Activated CD4-positive, alpha-beta T cell treated with anti-CD3 and anti-CD28 coated beads for 4 hours (primary cell): ENCODE measurements at regions not wholly inside any gene's neighbourhood (a gene's known extent, or its start where the extent isn't known, plus 50 kb on each side); places are given as distances from the start of the nearest gene placed in this dataset.
"Not testable (repeated sequence)": the region's sequence is repeated elsewhere in the genome, so short reads cannot be mapped to it uniquely, and the experiment has no call there.

Experiments
- DNase-seq, 2 donors: peaks; one replicate each; pipeline ENCODE4 v3.0.0-alpha.2; 2020

- DNase-seq, result no peak
Measured at GRCh38 chr3:29152379-29152778, 128.5 kb upstream of the RBMS3 start.

DNA sequence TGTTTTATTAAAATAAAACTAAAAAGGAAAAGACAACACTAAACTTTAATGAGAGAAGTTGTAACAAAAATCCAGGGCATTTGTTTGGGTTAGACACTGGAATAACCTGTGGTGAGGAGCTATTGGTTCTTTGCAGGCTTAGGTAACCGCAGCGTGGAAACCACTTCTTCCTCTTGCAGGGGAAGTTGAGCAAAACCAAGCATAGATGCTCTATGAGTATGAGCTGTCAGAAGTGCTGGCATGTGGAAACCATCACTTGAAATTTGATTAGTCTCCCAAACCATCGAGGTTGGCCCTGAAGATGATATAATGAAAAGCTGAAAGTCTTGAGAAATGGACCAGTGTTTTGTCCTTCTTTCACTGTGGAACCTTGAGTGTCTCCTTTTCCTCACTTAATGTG, 127.1 kb upstream of the RBMS3 start:
- DNase-seq, result no peak

DNA sequence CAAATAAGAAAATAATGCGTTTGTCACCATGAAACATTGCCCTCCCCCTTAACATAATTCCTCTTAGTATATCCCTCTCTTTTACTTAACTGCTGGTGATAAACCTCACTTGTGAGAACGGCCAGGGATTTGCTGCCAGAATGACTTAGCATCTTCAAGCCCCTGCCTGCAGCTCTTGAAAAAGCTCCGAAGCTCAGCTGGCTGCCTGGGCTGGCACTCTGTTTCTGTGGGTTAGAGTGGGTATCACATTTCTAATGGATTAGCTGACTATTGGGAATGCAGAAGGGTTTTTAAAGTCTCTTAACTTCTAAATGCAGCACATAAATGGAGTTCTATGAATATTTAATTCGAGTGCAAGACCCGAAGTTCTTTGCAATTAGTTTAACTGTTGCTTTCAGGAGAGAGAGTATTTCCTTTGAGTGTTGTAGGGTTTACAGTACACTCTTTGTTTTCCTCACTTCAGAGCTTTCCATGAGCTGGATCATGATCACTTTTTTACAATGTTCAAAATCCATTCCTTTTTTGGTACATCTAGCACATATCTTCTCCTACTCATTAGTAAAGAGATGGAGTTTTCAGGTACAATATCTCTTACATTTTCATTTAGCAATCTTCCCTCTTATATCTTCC, 124.7 kb upstream of the RBMS3 start:
- no peak for DNase-seq

DNA sequence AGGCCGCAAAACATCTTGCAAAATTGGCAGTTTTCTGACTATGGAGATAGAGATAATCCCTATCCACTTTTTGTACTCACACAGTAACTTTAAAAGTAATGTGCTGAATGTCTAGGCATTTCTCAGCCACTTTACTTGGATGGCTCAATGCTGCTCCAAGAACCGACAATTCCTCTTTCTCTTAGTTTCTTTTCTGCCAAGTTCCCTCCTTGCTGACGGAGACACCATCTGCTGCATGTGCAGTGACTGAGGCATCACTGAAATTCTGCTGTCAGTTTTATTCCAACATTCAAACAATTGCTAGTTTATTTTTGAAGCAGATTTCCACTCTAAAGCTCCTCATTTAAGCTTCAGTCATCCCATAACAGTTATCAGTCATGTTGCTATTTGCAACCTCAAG, 116.0 kb upstream of the RBMS3 start:
- no peak for DNase-seq

DNA sequence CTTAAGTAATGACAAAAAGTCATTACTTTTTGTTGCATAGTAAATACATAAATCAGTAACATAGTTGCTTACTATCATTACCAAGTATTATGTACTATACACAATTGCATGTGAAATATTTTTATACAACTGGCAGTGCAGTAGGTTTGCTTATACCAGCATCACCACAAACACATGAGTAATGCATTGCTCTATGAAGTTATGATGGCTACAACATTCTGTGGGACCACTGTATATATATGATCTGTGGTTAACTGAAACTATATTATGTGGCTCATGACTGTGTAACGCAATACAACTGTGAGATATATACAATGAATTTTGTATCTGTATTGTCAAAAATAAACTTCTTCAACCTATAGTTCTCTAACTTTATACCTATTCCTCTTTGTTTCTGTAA, 113.7 kb upstream of the RBMS3 start:
- no peak for DNase-seq

DNA sequence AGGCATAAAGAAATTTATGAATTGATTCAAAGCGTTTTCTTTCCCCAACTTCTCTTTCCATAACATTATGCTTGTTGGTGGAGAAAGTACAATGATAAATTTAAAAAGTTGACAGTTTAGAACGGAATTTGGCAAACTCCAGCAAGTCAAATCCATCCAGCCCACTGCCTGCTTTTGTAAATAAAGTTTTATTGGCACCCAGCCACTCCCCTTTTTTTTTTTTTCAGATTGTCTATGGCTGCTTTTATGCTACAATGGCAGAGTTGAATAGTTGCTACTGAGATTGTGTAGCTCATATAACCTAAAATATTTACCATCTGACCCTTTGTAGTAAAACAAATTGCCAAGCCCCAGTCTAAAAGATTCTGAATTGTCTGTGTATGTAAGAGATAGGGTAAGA, 112.8 kb upstream of the RBMS3 start:
- no peak for DNase-seq

GRCh38 chr3:29168696-29169095, 112.2 kb upstream of the RBMS3 start:
- no peak for DNase-seq

- DNase-seq, result no peak
Measured at GRCh38 chr3:29169451-29169850, 111.4 kb upstream of the RBMS3 start.

DNA sequence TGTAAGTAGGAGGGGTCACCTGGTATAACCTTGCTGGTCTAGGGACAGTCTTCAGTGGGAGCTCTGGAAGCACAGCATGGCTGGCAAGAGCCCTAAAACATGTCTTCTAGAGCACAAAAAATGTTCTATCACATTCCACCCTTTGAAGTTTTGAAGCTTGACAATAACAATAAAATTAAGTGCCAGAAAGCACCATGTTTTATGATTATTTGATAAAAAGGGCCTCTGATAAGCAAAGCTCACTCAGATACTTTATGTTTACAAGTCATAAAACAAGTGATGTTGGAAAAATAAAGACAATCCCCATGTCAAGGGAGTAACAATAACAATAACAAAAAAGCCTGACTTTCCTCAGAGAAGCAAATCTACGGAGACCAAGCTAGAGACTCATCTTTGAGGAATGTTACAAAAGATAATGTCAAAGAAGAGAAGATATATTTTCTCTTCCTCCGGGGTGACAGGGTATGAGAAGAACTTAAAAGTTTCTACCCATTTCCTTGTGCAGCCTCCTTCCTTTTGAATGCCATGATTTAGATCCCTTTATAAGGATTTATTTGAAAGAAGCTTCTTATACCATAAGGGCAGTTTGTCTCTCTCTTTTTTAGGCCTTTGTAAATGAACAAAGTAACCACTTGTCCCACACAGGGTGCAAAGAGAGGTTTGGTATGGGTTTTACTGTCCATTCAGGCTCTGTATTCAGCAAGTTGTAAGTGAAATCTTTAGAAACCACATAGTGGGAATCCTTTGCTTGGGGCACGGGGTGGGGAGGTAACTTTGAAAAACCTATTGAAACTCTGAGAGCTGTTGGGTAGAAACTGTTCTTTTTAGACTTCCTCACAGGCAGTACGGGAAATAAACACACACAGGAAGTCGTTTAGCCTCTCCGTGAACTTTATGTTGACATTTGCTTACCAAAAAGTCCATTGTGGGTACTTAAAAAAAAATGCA, 109.6 kb upstream of the RBMS3 start:
- no peak for DNase-seq

- DNase-seq, result no peak
Measured at GRCh38 chr3:29176501-29176900, 104.4 kb upstream of the RBMS3 start.

GRCh38 chr3:29178809-29179793, 101.8 kb upstream of the RBMS3 start:
- no peak for DNase-seq

- no peak for DNase-seq
Measured at GRCh38 chr3:29181149-29181780, 99.6 kb upstream of the RBMS3 start.

DNA sequence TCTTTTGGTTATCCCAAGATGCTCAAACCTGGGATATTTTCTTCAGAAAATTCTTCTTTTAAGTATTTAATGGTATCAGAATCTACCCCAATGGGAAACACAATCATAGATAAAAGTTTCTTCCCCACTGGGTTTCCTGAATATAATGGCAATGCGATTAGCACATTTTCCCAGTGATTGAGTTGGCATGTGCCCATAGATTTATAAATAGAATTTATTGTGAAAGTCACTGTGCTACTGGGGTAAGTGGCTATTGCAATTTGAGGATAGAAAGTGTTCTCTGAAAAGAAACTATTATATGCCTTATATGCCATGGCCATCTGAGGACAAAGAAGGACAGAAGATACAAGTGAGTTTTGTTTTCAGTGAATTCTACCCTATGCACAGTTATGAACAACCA, 99.0 kb upstream of the RBMS3 start:
- no peak for DNase-seq

GRCh38 chr3:29182828-29183227, 98.0 kb upstream of the RBMS3 start:
- DNase-seq, result not testable (repeated sequence)

DNA sequence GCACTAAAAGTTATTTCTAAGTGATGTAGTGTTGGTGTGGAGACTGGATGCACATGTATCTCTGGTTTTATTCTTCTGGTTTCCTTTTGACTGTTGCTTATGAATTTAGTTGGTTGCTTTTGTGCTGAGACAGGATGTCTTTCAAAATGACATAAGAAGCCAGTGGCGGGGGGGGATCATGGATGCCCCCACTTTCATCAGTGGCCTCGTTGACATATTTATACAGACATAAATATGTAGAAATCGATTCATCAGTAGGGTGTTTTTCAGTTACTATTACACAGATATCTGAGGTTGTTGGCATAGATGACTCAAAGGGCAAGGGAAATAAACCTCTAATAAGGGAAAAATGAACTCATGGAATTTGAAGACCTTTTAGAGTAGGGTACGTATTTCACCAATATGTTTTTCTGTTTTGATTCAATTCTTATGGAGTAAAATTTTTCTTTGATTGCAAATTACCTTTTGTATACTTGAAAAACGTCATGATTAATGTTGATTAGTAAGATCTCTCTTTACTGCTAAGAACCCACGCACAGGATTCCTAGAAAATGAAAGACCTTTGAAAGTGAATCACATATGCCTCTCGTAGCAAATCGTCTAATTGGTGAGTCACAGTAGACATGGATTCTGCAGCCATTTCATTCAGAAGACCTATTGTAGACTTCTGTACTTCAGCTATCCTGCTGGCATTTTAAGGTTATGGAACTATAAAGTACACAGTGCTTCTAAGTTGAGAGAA, 97.4 kb upstream of the RBMS3 start:
- DNase-seq, result no peak

DNA sequence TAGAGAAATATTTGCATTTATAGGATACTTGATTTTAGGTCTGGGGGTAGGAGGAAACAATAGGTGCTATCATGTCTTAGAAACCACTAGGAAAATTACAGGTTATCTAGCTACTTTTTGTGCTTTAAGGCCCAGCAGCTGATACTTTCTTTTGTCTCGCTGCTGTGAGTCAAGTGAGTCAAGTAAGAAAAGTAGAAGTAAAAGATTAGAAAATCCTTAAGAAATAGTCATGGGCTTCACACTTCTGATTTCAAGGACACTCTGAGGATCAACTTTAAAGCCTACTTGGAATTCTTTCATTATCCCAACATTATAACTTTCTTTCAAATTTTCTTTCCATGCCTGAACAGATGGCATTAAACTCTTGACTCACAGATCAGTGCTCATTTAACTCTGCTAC, 95.2 kb upstream of the RBMS3 start:
- DNase-seq, result no peak

DNA sequence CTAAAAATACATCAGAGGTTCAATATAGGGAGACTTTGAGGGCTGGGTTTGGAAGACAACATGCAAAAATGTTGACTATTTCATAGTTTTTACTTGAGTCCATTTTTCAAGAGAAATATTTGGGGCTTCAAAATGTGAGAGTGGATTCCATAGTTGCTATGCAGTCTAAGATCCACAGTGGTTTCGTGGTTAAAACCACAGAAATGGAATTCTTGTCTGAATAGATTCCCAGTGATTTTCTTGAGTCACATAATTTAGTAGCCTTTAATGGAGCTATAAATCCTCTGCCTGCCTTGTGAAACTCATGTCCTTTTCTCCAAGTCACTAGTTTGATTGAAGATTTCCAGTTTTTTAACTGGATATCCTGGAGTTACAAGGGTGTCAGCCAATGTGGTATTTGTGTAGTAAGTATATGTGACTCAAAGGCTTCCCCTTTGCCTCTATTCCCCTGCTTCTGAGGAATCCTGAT, 94.7 kb upstream of the RBMS3 start:
- DNase-seq, result no peak

GRCh38 chr3:29186982-29187725, 93.7 kb upstream of the RBMS3 start:
- DNase-seq, result no peak

- no peak for DNase-seq
Measured at GRCh38 chr3:29189328-29189727, 91.5 kb upstream of the RBMS3 start.

GRCh38 chr3:29194139-29194538, 86.7 kb upstream of the RBMS3 start:
- no peak for DNase-seq

DNA sequence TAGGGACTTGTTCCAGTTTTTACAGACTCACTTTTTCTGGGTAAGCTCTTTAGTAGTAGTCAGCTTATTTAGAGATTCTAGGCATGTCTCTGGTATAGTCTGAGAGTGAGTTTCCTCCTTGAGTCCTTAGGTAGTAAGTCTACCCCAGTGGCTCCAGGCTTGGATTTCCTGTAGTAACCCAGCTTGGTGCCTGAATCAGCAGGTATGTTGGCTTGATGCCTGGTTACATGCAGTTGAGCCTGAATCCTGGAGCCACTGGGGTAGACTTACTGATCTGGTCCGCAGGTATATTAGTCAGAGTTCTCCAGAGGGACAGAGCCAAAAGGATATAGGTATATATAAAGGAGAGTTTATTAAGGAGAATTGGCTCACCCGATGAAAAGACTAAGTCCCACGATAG, 85.8 kb upstream of the RBMS3 start:
- no peak for DNase-seq
